Gastrocnemius medialis (tissue), 4 donors: ENCODE measurements at regions not wholly inside any gene's neighbourhood (a gene's known extent, or its start where the extent isn't known, plus 50 kb on each side); places are given as distances from the start of the nearest gene placed in this dataset.

Experiments used
- ATAC-seq, 2 donors: fragments of 150-250 bp; one replicate each; pipeline ENCODE4 v1.9.1; 2016
- DNase-seq, 2 donors: peaks; one replicate each; pipeline ENCODE4 v3.0.0-alpha.2; 2019
- H3K27ac ChIP-seq, 4 donors: fragments of 200-600 bp; sonication (generic); 1 replicate in 1 of 4; 2 replicates in 3 of 4; pipeline ENCODE4 v1.5.1; 2016 to 2018; ENCODE audit warnings: mild to moderate bottlenecking in 2 of 4, moderate library complexity in 1 of 4
- H3K27me3 ChIP-seq, 3 donors: fragments of 200-600 bp; sonication (generic) in 2 of 3; 1 replicate in 1 of 3; 2 replicates in 2 of 3; pipeline versions ENCODE4 v1.5.1 to v1.6.0; 2016 to 2019; ENCODE audit warnings: mild to moderate bottlenecking in 1 of 3, moderate library complexity in 1 of 3
- H3K36me3 ChIP-seq, 2 donors: fragments of 200-600 bp; sonication (generic) in 1 of 2; one replicate each; pipeline ENCODE4 v1.5.1; 2017 to 2018
- H3K4me1 ChIP-seq, 2 donors: fragments of 200-600 bp; sonication (generic) in 1 of 2; one replicate each; pipeline ENCODE4 v1.5.1; 2016 to 2017; ENCODE audit warnings: mild to moderate bottlenecking in 2 of 2
- H3K4me3 ChIP-seq, 4 donors: fragments of 200-600 bp; sonication (generic) in 3 of 4; 1 replicate in 1 of 4; 2 replicates in 3 of 4; pipeline ENCODE4 v1.5.1; 2016 to 2019; ENCODE audit warnings: mild to moderate bottlenecking in 2 of 4
- H3K9me3 ChIP-seq, 3 donors: fragments of 200-600 bp; sonication (generic) in 2 of 3; 1 replicate in 1 of 3; 2 replicates in 2 of 3; pipeline ENCODE4 v1.5.1; 2016 to 2019
- POLR2A ChIP-seq, 2 donors: fragments of 450-650 bp; IDR thresholded peaks; one replicate each; pipeline ENCODE4 v1.6.1; 2017; ENCODE audit warnings: antibody characterized with exemption in 2 of 2, mild to moderate bottlenecking in 2 of 2, moderate library complexity in 2 of 2
- in situ Hi-C, 4 donors: fragments of 200-750 bp; cut with MboI; loops; one replicate each; pipeline versions ENCODE4 v1.15.0 to v1.8.0; 2017; ENCODE audit warnings: low sequenced_read_pairs in 4 of 4
- intact Hi-C: fragments of 100-400 bp; cut with DNase I; formaldehyde crosslinking; loops from one replicate; pipeline ENCODE4 v1.15.1; 2023; ENCODE audit warnings: low total_unique reads
- TF ChIP-seq, protein P1 (sequence below), 5 experiments: fragments of 450-650 bp in 3 of 5; fragments of 200-600 bp in 2 of 5; sonication (generic) in 2 of 5; IDR thresholded peaks in 4 of 5; conservative IDR thresholded peaks in 1 of 5; 1 replicate in 4 of 5; 2 replicates in 1 of 5; pipeline ENCODE4 v1.5.1; 2016 to 2019; ENCODE audit warnings: antibody characterized with exemption in 5 of 5, mild to moderate bottlenecking in 3 of 5, moderate library complexity in 3 of 5

DNA sequence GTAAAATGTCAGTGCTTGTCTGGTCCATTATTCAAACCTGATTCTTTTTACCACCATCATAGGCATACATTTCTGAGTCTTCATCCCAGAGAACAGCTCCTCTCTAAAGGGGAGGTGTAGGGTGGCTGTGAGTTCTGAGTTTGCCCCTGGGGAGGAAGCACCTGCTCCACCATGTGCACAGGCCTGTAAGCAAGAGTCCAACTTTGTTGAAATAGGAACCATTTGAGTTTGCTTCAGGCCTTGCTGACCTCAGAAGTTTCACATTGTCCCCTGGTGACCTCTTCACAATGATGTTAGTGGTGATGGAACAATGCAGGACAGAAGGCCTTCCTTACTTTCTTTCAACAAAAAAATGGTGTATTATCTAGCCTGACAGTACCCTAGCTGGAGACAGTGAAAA is 54.6 kb upstream of the TOP3B start:
- intact Hi-C loops, result no loop called here

DNA sequence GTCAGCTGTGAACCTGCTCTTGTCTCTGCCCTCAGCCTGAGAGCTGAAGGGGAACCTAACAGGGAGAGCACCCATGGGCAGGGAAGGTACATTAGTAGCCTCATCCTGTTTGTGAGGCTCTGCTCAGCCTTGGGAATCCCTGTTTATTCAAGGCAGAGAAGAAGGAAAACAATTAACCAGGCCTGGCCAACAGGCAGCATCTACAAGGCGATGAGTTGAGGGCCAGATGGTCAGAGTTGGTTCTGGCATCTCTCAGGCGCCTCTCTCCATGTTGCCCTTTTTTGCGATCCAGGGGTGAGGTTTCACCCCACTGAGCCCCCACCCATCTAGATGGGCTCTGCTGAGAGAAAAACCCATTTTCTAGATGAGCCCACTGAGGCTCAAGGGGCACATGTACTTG is 54.0 kb upstream of the TOP3B start:
- intact Hi-C loops, result no loop called here
- peaks cover 0 to 3% of the 10 kb centered on the region in 2 donors for H3K4me1 ChIP-seq
- DNase-seq (no peak), ATAC-seq (no peak)
- no peak overlapping the region for H3K4me3 ChIP-seq
- no peak for TF ChIP-seq POLR2A (IDR thresholded peaks at IDR 0.05)
- TF ChIP-seq, protein P1, sequence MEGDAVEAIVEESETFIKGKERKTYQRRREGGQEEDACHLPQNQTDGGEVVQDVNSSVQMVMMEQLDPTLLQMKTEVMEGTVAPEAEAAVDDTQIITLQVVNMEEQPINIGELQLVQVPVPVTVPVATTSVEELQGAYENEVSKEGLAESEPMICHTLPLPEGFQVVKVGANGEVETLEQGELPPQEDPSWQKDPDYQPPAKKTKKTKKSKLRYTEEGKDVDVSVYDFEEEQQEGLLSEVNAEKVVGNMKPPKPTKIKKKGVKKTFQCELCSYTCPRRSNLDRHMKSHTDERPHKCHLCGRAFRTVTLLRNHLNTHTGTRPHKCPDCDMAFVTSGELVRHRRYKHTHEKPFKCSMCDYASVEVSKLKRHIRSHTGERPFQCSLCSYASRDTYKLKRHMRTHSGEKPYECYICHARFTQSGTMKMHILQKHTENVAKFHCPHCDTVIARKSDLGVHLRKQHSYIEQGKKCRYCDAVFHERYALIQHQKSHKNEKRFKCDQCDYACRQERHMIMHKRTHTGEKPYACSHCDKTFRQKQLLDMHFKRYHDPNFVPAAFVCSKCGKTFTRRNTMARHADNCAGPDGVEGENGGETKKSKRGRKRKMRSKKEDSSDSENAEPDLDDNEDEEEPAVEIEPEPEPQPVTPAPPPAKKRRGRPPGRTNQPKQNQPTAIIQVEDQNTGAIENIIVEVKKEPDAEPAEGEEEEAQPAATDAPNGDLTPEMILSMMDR (IDR thresholded peaks at IDR 0.05 in 4 of 5, conservative IDR thresholded peaks at IDR 0.05 in 1 of 5), result no peak
- H3K27ac ChIP-seq, result no peak overlapping the region
- H3K27me3 ChIP-seq, result no peaks in the 10 kb centered on the region
- no peaks in the 10 kb centered on the region for H3K9me3 ChIP-seq
- no peaks in the 10 kb centered on the region for H3K36me3 ChIP-seq
- in situ Hi-C loops, result no loop called here

More for the DNA sequence above, 54.6 kb upstream of the TOP3B start:
- Histone ChIP-seq H3K4me1 (peaks cover 0 to 3% of the 10 kb centered on the region in 2 donors), H3K27ac (no peak overlapping the region), H3K4me3 (no peak overlapping the region), H3K36me3 (no peaks in the 10 kb centered on the region), H3K27me3 (no peaks in the 10 kb centered on the region), H3K9me3 (no peaks in the 10 kb centered on the region)
- in situ Hi-C loops, result no loop called here
- DNase-seq (no peak), ATAC-seq (no peak)
- TF ChIP-seq, protein P1 (IDR thresholded peaks at IDR 0.05 in 4 of 5, conservative IDR thresholded peaks at IDR 0.05 in 1 of 5), result no peak
- no peak for TF ChIP-seq POLR2A (IDR thresholded peaks at IDR 0.05)

DNA sequence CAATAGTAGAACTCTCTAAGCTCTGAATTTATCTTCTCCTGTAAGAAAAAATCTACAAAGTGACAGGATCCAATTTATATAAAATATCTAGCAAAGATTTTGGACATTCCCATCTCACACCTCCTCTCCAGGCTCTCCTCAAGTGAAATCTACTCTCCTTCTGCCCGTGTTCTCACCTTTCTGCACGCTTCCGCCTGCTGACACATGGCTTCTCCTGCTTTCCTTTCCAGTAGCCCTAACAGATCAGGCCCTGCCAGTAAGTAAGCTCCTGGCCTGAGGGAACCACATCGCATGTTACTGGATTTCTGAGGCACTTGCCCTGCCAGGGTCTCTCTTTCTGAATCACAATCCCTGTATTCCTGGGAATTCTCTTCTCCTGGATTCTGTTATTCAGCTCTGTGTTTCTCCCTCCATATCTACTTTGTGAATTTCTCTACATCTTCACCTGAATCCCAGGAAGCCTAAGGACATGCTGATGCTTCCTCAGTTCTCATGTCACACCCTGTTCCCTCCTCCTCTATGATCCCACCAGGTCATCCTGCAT is 53.3 kb upstream of the TOP3B start:
- H3K27ac ChIP-seq, result no peak overlapping the region
- no peak overlapping the region for H3K4me3 ChIP-seq
- ATAC-seq, result no peak
- no peaks in the 10 kb centered on the region for H3K27me3 ChIP-seq
- peaks cover 0 to 3% of the 10 kb centered on the region in 2 donors for H3K4me1 ChIP-seq
- no peak for TF ChIP-seq POLR2A (IDR thresholded peaks at IDR 0.05)
- TF ChIP-seq, protein P1 (IDR thresholded peaks at IDR 0.05 in 4 of 5, conservative IDR thresholded peaks at IDR 0.05 in 1 of 5), result no peak
- intact Hi-C loops, result no loop called here
- no peak for DNase-seq
- no peaks in the 10 kb centered on the region for H3K9me3 ChIP-seq
- H3K36me3 ChIP-seq, result no peaks in the 10 kb centered on the region
- in situ Hi-C loops, result no loop called here

DNA sequence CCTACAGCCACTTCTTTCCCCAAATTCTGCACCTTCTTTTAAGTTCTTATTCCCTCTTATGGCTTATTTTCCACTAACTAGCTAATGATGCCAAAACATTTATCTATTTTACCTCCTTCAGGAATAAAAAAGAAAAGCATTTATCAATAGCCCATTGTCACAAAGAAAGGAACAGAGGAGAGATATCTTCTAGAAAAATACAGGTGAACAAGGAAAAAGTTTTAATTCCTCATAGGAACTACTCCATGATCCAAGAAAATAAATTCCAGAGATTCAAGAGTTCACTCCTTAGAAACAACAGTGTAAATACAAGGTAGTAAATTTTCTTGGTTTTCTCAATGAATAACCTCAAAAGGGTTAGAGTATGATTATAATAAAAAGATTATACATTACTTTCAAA is 52.6 kb upstream of the TOP3B start:
- Histone ChIP-seq H3K27me3 (no peaks in the 10 kb centered on the region), H3K4me1 (peaks cover 0 to 3% of the 10 kb centered on the region in 2 donors), H3K4me3 (no peak overlapping the region), H3K9me3 (no peaks in the 10 kb centered on the region), H3K27ac (no peak overlapping the region), H3K36me3 (no peaks in the 10 kb centered on the region)
- ATAC-seq (no peak), DNase-seq (no peak)
- intact Hi-C loops (no loop called here), in situ Hi-C loops (no loop called here)
- no peak for TF ChIP-seq POLR2A (IDR thresholded peaks at IDR 0.05)
- TF ChIP-seq, protein P1 (IDR thresholded peaks at IDR 0.05 in 4 of 5, conservative IDR thresholded peaks at IDR 0.05 in 1 of 5), result no peak
